Pancreas (tissue), 10 donors: ENCODE measurements at regions not wholly inside any gene's neighbourhood (a gene's known extent, or its start where the extent isn't known, plus 50 kb on each side); places are given as distances from the start of the nearest gene placed in this dataset.

Source experiments
- ATAC-seq, 4 donors: fragments of 200-7000 bp; cut with Tn5 transposase; one replicate each; pipeline versions ENCODE4 v1.8.0 to v1.9.1; 2020; ENCODE audit warnings: mild to moderate bottlenecking in 4 of 4, moderate library complexity in 4 of 4
- DNase-seq, 6 donors: peaks; one replicate each; pipeline ENCODE4 v3.0.0-alpha.2; 2020
- FAIRE-seq: peaks from 2 replicates; lab custom pipeline; 2012; peaks lifted over from hg19 to GRCh38; lab: Jason Lieb, UNC
- H3K27ac ChIP-seq, 4 donors: fragments of 200-600 bp; sonication (generic); 1 replicate in 3 of 4; 2 replicates in 1 of 4; pipeline versions ENCODE4 v1.5.0 to v1.8.0; 2020
- H3K27me3 ChIP-seq, 4 donors: fragments of 200-600 bp; one replicate each; pipeline ENCODE4 v1.8.0; 2021
- H3K36me3 ChIP-seq, 3 donors: fragments of 200-600 bp; sonication (generic) in 1 of 3; one replicate each; pipeline versions ENCODE4 v1.5.0 to v1.8.0; 2020 to 2021
- H3K4me1 ChIP-seq, 3 donors: fragments of 200-600 bp; one replicate each; pipeline ENCODE4 v1.8.0; 2021
- H3K4me3 ChIP-seq, 4 donors: fragments of 200-600 bp; sonication (generic) in 2 of 4; one replicate each; pipeline versions ENCODE4 v1.5.0 to v1.8.0; 2020 to 2021
- H3K9me3 ChIP-seq, 4 donors: fragments of 200-600 bp; one replicate each; pipeline ENCODE4 v1.8.0; 2021
- CTCF ChIP-seq, 4 donors: fragments of 200-600 bp; sonication (generic) in 3 of 4; IDR thresholded peaks; one replicate each; pipeline versions ENCODE4 v1.5.0 to v1.8.0; 2021; ENCODE audit warnings: antibody characterized with exemption in 4 of 4
- WGBS, 2 donors: extraction: QIAGEN DNeasy Blood & Tissue Kit; methylation state at CpG; one replicate each; pipeline ENCODE4 v1.1.7; 2013; 5-methylcytosine and 5-hydroxymethylcytosine counted together
- intact Hi-C, 3 donors: fragments of 100-400 bp; cut with DNase I; formaldehyde crosslinking; loops; one replicate each; pipeline versions ENCODE4 v1.11.1 to v1.14.2; 2022
- donor health status: healthy with polysubstance abuse.
- donor health status: DM: no; HTN: no; CAD: no; lungs with moderate emphysema.
- donor health status: DM: no; HTN: no; CAD: no.
- donor health status: control.
- donor health status: control.
- donor health status: Bipolar disorder and iron deficiency.
- donor health status: DM: yes; HTN: yes; CAD: no.
- donor health status: DM: no; HTN: no; CAD: no.
- donor health status: DM: no; HTN: no; CAD: no.
- donor health status: DM: yes; HTN: yes; CAD: no.

- FAIRE-seq (no peak), ATAC-seq (no peak), DNase-seq (no peak)
- no peak overlapping the region for H3K4me3 ChIP-seq
- H3K36me3 ChIP-seq = no peaks in the 10 kb centered on the region
- H3K27me3 ChIP-seq = no peaks in the 10 kb centered on the region
- no peaks in the 10 kb centered on the region for H3K9me3 ChIP-seq
- H3K27ac ChIP-seq = no peak overlapping the region
- intact Hi-C loops = no loop called here
- no peaks in the 10 kb centered on the region for H3K4me1 ChIP-seq
- TF ChIP-seq CTCF (IDR thresholded peaks at IDR 0.05) = no peak
Measured at GRCh38 chr3:5618170-5618569, 430.7 kb downstream of the EDEM1 start.

- no peak overlapping the region for H3K27ac ChIP-seq
- intact Hi-C loops = no loop called here
- DNase-seq = no peak
- no peak for ATAC-seq
- H3K9me3 ChIP-seq = no peaks in the 10 kb centered on the region
- no peaks in the 10 kb centered on the region for H3K36me3 ChIP-seq
- no peak overlapping the region for H3K4me3 ChIP-seq
- H3K27me3 ChIP-seq = no peaks in the 10 kb centered on the region
- WGBS, 2 donors = 53 to 75% methylated on average over 3 of the region's 3 CpGs
- no peak for TF ChIP-seq CTCF (IDR thresholded peaks at IDR 0.05)
- FAIRE-seq = no peak
- no peaks in the 10 kb centered on the region for H3K4me1 ChIP-seq
Measured at GRCh38 chr3:5630406-5630805, 442.9 kb downstream of the EDEM1 start.

GRCh38 chr3:5633960-5634359 is 446.5 kb downstream of the EDEM1 start:
- FAIRE-seq (no peak), ATAC-seq (no peak), DNase-seq (peak in 1 of 6 donors; percentile 31)
- no peaks in the 10 kb centered on the region for H3K9me3 ChIP-seq
- no peak overlapping the region for H3K4me3 ChIP-seq
- no peaks in the 10 kb centered on the region for H3K4me1 ChIP-seq
- 61 to 75% methylated on average over 10 of the region's 10 CpGs for WGBS, 2 donors
- intact Hi-C loops = no loop called here
- no peak for TF ChIP-seq CTCF (IDR thresholded peaks at IDR 0.05)
- no peaks in the 10 kb centered on the region for H3K36me3 ChIP-seq
- H3K27ac ChIP-seq = no peak overlapping the region
- no peaks in the 10 kb centered on the region for H3K27me3 ChIP-seq

GRCh38 chr3:5634411-5634810 is 446.9 kb downstream of the EDEM1 start:
- DNase-seq (no peak), ATAC-seq (no peak), FAIRE-seq (no peak)
- Histone ChIP-seq H3K27ac (no peak overlapping the region), H3K4me3 (no peak overlapping the region), H3K4me1 (no peaks in the 10 kb centered on the region), H3K9me3 (no peaks in the 10 kb centered on the region), H3K36me3 (no peaks in the 10 kb centered on the region), H3K27me3 (no peaks in the 10 kb centered on the region)
- TF ChIP-seq CTCF (IDR thresholded peaks at IDR 0.05) = no peak
- intact Hi-C loops = no loop called here
- WGBS, 2 donors = 61 to 82% methylated on average over 6 of the region's 6 CpGs

GRCh38 chr3:5635746-5636145 is 448.2 kb downstream of the EDEM1 start:
- Histone ChIP-seq H3K27me3 (no peaks in the 10 kb centered on the region), H3K27ac (no peak overlapping the region), H3K4me3 (no peak overlapping the region), H3K36me3 (no peaks in the 10 kb centered on the region), H3K9me3 (no peaks in the 10 kb centered on the region), H3K4me1 (no peaks in the 10 kb centered on the region)
- DNase-seq (no peak), FAIRE-seq (no peak), ATAC-seq (no peak)
- intact Hi-C loops = no loop called here
- 66 to 81% methylated on average over 2 of the region's 2 CpGs for WGBS, 2 donors
- TF ChIP-seq CTCF (IDR thresholded peaks at IDR 0.05) = no peak
